RWPE2 (cell line): ENCODE measurements at regions not wholly inside any gene's neighbourhood (a gene's known extent, or its start where the extent isn't known, plus 50 kb on each side); places are given as distances from the start of the nearest gene placed in this dataset.

Source experiments
- ATAC-seq: fragments of 200-7000 bp; cut with Tn5 transposase; 3 replicates; pipeline ENCODE4 v1.9.1; 2021; ENCODE audit warnings: low read depth
- DNase-seq: peaks from one replicate; pipeline ENCODE4 v3.0.0-alpha.2; 2020; ENCODE audit warnings: low spot score
- H3K27ac ChIP-seq: fragments of 450-650 bp; 2 replicates; pipeline ENCODE4 v1.5.1; 2017; ENCODE audit warnings: mild to moderate bottlenecking; ENCODE audit not compliant: poor library complexity, severe bottlenecking
- H3K27me3 ChIP-seq: fragments of 250-450 bp; sonication (Bioruptor Pico); 2 replicates; pipeline ENCODE4 v1.5.1; 2021; ENCODE audit warnings: mild to moderate bottlenecking, moderate library complexity; ENCODE audit not compliant: insufficient read depth, poor library complexity, severe bottlenecking
- H3K36me3 ChIP-seq: fragments of 250-450 bp; sonication (Bioruptor Pico); 2 replicates; pipeline ENCODE4 v1.5.1; 2020; ENCODE audit warnings: low read depth, mild to moderate bottlenecking, moderate library complexity
- H3K4me1 ChIP-seq: fragments of 250-450 bp; sonication (Bioruptor Pico); 2 replicates; pipeline ENCODE4 v1.5.1; 2021; ENCODE audit warnings: mild to moderate bottlenecking, moderate library complexity; ENCODE audit not compliant: insufficient read depth, poor library complexity, severe bottlenecking
- H3K4me3 ChIP-seq: fragments of 250-450 bp; sonication (Bioruptor Pico); 2 replicates; pipeline ENCODE4 v1.5.1; 2021; ENCODE audit warnings: mild to moderate bottlenecking, moderate library complexity; ENCODE audit not compliant: severe bottlenecking
- H3K9me3 ChIP-seq: fragments of 250-450 bp; sonication (Bioruptor Pico); 2 replicates; pipeline ENCODE4 v1.5.1; 2021; ENCODE audit warnings: mild to moderate bottlenecking, moderate library complexity; ENCODE audit not compliant: severe bottlenecking
- CTCF ChIP-seq: fragments of 450-650 bp; IDR thresholded peaks from one replicate; pipeline ENCODE4 v1.5.1; 2017; ENCODE audit warnings: mild to moderate bottlenecking, moderate library complexity; ENCODE audit not compliant: poor library complexity, severe bottlenecking

GRCh38 chr3:127456471-127457093 is 134.0 kb downstream of the TPRA1 start:
- peak; percentile 87 for DNase-seq
- ATAC-seq, result peak; percentile 86
- no peaks in the 10 kb centered on the region for H3K9me3 ChIP-seq
- peak overlapping the region; percentile 35 for H3K4me3 ChIP-seq
- no peaks in the 10 kb centered on the region for H3K36me3 ChIP-seq
- H3K27ac ChIP-seq, result peak overlapping the region; percentile 89
- no peak for TF ChIP-seq CTCF
- H3K4me1 ChIP-seq, result peaks cover 12% of the 10 kb centered on the region
- no peaks in the 10 kb centered on the region for H3K27me3 ChIP-seq

DNA sequence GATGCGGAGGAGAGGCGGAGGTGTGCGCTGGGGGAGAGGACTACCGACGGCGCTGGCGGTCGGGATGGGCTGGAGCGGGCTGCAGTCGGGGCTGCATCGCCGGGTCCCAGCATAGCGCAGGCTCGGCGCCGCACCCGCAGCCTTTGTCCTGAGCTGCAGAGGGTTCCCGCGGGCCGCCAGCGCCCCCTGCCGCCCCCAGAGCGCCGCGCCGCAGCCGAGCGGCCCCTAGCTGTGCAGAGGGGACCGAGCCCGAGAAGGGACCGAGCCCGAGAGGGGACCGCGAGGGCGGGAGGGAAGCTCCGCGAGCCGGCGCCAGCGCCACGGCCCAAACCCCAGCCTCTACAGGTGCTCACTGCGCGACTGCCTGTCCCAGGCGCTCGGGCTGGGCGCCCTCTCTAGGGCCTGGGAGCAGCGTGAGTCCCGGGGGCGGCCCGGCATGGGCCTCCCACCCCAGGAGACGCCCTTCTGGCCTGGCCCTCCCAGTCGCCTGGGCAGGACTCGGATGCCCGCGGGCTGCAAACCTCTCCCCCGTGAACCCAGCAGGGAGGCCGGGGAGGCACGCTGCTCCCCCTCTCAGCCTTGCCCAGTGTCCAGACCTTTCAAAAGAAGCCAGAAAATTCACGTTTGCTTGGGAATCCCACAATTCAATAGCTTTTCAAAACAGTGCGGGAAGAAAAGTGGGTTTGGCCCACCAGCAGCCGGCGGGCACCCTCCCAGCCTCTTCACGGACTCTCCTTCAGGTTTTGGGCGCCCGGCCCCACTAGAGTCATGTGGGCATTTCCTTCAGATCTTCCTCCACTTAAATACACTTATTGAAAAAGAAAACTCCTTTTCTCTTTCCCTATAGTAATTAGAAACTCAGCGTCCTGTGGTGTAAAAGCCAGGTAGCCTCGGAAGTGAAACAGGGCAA is 134.7 kb downstream of the TPRA1 start:
- ATAC-seq, result peak; percentile 68
- no peaks in the 10 kb centered on the region for H3K27me3 ChIP-seq
- TF ChIP-seq CTCF, result peak; percentile 97
- no peaks in the 10 kb centered on the region for H3K36me3 ChIP-seq
- H3K4me1 ChIP-seq, result peaks cover 12% of the 10 kb centered on the region
- H3K4me3 ChIP-seq, result peak overlapping the region; percentile 35
- no peaks in the 10 kb centered on the region for H3K9me3 ChIP-seq
- H3K27ac ChIP-seq, result peak overlapping the region; percentile 89
- DNase-seq, result peak; percentile 63

- no peaks in the 10 kb centered on the region for H3K9me3 ChIP-seq
- TF ChIP-seq CTCF, result no peak
- peak; percentile 25 for DNase-seq
- peaks cover 12% of the 10 kb centered on the region for H3K4me1 ChIP-seq
- ATAC-seq, result no peak
- no peaks in the 10 kb centered on the region for H3K27me3 ChIP-seq
- no peak overlapping the region for H3K27ac ChIP-seq
- H3K4me3 ChIP-seq, result no peak overlapping the region
- H3K36me3 ChIP-seq, result no peaks in the 10 kb centered on the region
Measured at GRCh38 chr3:127454968-127455367, 135.6 kb downstream of the TPRA1 start.

- no peak for ATAC-seq
- Histone ChIP-seq H3K27ac (no peak overlapping the region), H3K4me1 (peaks cover 12% of the 10 kb centered on the region), H3K9me3 (no peaks in the 10 kb centered on the region), H3K36me3 (no peaks in the 10 kb centered on the region), H3K27me3 (no peaks in the 10 kb centered on the region), H3K4me3 (no peak overlapping the region)
- DNase-seq, result peak; percentile 28
- TF ChIP-seq CTCF, result no peak
Measured at GRCh38 chr3:127454051-127454450, 136.5 kb downstream of the TPRA1 start.

GRCh38 chr3:127452321-127452821 is 138.2 kb downstream of the TPRA1 start:
- peaks cover 9% of the 10 kb centered on the region for H3K4me1 ChIP-seq
- ATAC-seq, result no peak
- H3K27ac ChIP-seq, result no peak overlapping the region
- no peak overlapping the region for H3K4me3 ChIP-seq
- no peak for TF ChIP-seq CTCF
- no peaks in the 10 kb centered on the region for H3K27me3 ChIP-seq
- H3K36me3 ChIP-seq, result no peaks in the 10 kb centered on the region
- H3K9me3 ChIP-seq, result no peaks in the 10 kb centered on the region
- DNase-seq, result peak; percentile 34
